GM19452 (cell line): ENCODE measurements at regions not wholly inside any gene's neighbourhood (a gene's known extent, or its start where the extent isn't known, plus 50 kb on each side); places are given as distances from the start of the nearest gene placed in this dataset.
"Not testable (repeated sequence)": the region's sequence is repeated elsewhere in the genome, so short reads cannot be mapped to it uniquely, and the experiment has no call there.

Source experiments
- ATAC-seq: cut with Tn5 transposase; IDR thresholded peaks from one replicate; pipeline ENCODE4 v1.9.1; 2021; ENCODE audit not compliant: unreplicated experiment

DNA sequence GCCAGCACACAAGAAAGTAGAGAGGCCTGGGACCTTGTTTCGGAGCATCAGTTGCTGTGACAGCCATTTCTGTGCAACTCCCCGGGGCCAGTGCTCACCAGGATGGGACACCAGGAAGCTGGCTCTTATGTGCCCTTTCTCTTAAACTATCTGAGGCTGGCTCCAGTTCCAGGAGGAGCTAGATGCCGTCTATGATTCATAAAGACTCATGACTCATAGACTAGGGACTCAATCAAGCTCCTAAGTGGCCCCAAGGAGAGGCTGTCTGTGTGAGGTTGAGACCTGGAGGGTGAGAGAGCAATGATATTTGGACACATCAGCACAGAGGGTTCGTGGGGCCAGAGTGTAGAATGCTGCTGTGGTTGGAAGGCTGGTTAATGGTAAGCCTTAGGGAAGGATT lies 580.1 kb downstream of the CCSER2 start:
- ATAC-seq, result no peak

DNA sequence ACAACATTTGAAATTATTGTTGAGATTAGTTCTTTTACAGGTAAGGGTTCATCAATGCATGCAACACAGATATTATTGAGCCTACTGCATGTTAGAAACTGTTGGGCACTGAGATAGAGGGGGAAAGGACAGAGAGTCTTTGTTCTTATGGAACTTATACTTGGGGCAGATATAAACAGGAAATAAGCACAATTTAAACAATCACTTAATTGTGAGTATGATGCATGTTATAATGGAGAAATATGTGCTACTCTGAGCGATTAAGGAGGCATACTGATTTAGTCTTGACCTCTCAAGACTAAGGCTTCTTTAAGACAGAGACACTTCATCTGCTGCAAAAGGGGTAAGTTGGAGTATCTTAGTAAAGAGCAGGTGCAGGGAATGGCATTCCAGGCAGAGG lies 593.3 kb downstream of the CCSER2 start:
- ATAC-seq, result no peak

DNA sequence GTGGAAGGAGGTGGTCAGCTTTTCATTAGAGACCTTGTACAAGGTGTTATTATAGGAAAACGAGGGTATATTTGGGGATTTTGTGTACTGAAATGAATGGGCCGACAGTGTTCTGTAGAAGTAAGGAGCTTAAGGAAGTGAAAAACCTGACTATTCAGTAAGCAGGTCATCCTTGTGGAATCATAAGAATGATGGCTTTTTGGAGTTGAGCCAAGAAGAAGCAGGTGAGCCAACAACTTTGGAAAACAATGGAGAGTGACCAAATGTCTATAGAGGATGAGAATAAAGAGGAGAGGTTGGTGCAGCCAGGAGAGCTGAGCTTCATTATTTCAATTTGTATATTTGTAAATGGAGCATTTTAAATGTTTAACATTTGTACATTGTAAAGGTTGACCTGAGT lies 595.7 kb downstream of the CCSER2 start:
- no peak for ATAC-seq

DNA sequence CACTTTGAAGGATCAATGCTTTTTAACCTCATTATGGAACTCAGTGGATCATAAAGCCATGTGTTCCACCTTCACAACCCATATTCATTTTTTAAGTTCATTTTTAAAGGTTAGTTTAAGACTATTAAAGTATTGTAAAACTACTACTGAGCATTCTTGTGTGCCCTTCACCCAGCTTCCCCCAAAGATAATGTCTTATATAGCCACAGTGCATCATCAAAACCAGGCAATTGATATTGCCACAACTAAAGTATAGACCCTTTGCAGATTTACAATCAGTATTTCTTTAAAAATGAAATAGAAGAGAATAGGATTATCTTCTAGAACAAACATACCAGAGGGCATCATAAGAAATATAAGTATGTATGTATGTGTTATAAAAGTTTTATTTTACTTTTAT lies 597.1 kb downstream of the CCSER2 start:
- no peak for ATAC-seq

DNA sequence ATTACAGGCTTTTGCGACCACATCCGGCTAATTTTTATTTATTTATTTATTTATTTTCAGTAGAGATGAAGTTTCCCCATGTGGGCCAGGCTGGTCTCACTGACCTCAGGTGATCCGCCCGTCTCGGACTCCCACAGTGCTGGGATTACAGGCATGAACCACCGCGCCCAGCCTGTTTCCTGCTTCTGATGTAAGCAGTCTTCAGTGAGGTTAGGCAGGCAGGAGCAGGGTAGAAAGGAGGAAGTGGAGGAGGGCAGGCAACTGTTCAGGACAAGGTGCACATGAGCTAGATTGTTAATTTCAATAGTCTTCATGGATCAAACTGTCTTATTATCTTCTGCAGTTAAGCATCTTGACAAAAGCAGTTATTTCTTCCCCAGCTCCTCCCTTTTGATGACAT lies 605.0 kb downstream of the CCSER2 start:
- ATAC-seq, result no peak

DNA sequence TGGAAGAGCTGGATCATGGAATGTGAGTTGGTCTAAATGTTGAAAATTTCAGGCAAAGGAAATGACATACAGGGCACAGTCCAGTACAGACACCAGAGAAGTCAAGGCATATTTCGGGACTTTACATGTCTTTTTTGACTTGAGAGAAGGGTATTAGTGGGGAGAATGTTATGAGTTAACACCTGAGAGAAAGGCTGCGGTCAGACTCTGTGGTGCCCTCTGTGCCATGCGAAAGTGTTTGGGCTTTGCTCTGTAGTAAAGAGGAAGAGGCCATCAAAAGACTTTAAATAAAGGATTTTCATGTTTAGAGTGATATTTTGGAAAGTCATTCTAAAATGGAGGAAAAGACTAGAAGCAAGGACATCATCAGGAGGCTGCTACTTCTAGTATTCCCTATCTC lies 607.4 kb downstream of the CCSER2 start:
- ATAC-seq, result no peak

DNA sequence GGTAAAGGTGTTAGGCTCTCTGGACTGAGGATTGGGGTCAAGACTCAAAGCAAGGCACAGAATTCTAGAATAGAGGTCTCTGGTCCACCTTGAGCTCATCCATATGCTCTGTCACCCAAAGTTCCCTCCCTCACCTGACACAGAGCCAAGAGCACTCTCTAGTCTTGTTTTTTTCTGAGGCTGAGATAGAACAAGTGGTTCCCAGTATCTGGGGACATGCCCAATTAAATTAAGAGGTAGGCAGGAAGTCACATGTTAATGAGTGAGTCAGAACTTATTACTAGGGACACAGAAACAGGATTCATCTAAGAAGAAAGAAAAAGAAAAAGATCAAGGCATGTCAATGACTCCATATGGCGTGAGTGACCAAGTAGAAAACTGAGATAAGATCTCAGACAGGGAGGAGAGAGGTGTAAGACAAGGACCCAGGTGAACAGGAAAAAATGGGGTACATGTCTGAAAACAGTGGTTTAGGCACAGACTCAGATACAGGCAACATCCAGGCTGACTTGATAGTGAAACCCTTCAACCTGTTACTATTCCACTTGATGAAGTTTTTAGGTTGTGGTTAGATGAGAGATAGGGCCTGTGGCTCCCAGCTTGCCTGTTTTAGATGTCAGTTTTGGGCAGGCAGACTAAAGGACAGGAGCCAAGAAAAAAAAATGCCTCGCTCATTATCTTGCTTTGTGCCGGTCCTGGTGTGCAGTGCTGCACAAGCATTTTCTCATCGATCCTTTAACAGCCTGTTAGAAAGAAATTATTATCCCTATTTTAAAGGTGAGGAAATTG lies 609.9 kb downstream of the CCSER2 start:
- no peak for ATAC-seq

DNA sequence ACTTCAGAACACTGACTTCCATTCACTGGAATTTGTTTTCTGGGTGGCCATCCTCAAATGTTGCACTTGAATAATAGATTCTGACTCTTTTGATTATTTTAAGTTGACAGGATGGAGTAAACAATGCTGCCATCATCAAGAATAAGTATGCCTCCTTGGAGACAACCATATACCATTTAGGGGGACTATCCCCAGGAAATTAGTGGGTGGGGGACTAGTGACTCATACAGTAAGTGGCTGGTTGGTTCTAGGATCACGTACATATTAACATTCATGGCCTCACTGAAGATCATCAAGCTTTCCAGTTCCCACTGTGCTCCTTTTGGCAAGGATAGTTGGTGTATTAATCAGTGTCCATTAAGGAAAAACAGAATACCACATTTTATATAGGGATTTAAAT lies 615.2 kb downstream of the CCSER2 start:
- no peak for ATAC-seq

DNA sequence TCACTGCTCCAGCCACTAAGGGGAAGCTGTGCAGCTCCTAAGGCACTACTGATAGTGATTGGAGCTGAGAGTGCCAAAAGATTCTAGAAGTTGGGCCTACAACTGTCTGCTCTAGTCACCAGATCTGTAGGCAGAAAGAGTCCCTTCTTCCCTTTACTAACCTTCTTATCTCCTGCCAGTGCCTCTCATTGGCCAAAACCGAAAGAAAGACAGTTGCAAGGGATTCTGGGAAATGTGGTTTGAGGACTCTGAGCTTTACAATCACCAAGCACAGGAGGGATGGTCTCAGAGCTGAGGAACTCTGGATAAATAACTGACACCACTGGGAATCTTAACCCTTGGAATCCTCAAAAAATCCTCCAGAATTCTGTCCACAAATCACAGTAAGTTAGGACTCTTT lies 615.8 kb downstream of the CCSER2 start:
- ATAC-seq, result no peak

DNA sequence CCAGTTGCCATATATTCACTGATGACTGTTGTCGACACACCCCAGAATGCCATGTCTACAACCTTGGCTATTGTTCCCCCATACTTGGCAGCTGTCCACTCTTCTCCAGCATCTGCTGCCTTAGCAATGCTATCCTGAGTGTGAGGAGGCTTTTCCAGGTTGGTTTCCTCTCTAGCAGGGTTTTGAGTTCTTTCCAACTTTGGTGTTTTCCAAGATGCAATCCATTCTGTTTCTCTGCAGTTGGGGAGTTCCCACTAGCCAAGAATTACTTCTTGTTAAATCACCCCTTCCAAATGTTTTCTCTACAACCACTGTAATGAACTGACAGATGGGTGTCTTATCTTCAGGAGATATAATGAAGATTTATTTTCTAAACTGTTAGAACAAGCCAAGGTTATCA lies 617.4 kb downstream of the CCSER2 start:
- ATAC-seq, result no peak

DNA sequence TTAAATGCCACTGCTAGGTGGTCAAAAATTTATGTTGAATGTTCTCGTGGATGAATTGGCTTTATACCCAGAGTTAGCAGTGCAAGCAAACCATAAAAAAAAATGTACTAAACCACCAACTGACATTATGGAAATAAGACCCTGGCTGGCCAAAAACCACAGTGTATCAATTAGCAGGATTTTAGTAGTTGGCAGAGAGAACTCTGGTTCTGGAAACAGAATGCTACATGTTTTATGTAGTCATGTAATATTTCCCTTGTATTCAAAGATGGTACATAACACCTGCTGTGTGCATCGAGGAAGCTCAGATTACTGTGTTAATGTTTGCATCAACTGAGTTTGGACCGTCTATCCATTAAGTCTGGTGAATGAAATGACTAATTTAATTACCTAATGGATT lies 618.5 kb downstream of the CCSER2 start:
- ATAC-seq, result no peak

DNA sequence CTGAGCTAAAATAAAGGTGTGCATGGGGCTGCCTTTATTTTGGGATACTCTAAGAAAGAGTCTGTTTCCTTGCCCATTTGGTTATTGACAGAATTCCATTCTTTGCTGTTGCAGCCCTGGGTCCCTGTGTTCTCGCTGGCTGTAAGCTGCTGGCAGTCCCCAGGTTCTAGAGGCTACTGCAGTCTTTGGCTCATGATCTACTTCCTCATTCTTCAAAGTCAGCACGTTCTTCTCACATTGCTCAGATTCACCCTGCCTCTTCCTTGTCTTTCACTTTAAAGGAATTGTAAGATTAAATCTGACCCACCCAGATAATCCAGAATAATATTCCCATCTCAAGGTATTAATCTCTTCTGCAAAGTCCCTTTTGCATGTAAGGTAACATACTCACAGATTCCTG lies 620.3 kb downstream of the CCSER2 start:
- ATAC-seq, result no peak

DNA sequence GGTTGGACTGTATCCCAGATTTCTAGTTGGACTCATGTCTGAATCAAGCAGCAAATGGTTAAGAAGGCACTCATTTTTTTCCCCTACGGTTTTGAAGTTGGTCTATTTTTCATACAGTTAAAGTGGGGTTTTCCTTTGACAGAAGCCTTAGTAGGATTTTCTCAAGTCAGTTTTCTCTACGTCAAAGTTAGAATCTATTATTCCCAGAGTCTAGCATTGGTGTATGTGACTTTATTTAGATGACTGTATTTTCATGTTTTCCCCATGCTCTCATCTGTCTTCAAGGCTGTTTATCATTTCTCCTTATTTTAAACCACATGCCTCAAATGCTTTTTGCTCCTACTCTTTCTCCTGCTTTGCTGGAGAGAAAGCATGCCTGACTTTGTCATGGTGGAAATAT lies 623.2 kb downstream of the CCSER2 start:
- no peak for ATAC-seq

DNA sequence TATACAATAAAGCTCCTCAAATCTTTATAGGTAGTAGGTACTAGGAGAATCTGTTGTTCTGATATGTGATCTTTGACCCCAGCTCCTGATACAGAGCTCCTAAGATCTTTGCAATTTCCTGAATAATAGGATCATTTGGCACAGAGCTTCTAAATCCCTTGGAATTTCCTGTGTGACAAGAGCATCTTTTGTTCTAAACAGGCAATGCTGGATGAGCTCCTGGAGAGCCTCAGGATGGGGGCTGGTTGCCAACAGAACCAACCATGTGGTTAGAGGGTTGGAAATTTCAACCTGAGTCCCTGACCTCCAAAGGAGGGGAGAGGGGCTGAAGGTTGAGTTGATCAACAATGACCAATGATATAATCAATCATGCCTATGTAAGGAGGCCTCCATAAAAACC lies 629.0 kb downstream of the CCSER2 start:
- ATAC-seq, result no peak

DNA sequence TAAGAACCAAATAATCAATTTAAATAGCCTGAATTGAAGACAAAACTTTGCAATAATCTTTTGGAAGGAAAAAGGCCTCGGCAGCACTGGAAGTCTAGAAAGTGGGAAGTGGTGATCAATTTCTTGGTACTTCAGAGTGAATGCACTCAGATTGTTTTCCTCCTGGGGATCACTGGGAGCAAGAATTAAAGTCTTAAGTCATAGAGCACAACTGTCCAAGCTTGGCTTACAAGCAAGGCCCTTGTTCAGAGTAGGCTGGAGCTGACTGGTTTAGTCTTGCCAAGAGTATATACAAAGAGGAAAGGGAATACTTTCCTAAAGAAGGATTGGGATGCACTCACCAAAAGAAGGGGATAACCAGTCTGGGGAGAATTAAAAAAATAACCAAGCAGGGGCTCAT lies 637.1 kb downstream of the CCSER2 start:
- ATAC-seq, result no peak

DNA sequence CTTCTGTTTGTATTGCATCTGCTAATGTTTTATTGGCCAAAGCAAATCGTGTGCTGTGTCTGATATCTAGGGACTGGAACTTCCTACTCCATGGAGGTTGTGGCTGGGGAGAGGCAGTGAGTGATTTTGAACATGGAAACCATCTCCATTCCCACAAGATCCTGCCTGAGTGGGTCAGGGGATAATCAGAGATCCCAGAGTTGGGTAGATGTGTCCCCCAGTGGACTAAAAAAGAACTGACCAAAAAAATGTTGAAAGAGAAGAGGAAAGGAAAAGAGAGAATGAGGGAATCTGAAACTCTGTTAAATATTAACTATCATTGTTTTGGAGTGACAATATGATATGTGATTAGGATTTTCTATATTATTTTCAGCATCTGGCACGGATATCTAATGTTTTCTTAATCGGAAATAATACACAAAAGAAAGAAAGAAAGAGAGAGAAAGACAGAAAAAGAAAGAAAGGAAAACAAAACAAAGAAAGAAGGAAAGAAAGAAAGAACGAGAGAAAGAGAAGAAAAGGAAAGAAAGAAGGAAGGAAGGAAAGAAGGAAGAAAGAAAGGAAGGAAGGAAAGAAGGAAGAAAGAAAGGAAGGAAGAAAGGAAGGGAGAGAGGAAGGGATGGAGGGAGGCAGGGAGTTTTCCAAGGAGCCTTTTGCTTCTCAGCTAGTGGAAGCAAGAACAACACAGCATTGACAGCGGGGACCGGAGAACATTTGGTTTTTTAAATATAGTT lies 638.5 kb downstream of the CCSER2 start:
- no peak for ATAC-seq

DNA sequence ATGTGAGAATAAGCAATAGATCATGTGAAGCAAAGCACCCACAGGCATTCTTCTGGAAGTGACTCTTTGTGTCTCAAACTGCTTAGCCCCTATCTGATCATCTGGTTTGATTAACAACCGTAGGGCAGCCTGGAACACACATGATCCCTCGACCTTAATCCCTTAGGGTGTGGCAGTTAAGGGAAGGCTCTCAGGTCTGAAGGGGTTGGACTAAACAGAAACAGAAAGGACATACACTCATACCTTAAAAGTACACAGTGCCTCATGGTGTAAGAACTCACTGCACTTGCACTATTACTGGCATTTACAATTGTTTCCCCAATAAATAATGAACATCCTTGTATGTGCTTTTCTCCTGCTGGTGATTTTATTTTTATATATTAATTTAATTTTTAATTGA lies 640.9 kb downstream of the CCSER2 start:
- not testable (repeated sequence) for ATAC-seq

DNA sequence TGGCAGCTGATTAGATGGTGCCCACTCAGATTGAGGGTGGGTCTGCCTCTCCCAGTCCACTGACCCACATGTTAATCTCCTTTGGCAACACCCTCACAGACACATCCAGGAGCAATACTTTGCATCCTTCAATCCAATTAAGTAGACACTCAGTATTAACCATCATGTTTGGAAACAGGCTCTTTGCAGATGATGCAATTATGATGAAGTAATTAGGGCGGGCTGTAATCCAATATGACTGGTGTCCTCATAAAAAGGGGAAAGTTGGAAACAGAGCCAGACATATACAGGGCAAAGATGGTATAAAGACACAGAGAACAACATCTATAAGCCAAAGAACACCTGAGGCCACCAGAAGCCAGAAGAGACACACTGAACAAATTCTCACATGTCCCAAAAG lies 658.6 kb downstream of the CCSER2 start:
- no peak for ATAC-seq

DNA sequence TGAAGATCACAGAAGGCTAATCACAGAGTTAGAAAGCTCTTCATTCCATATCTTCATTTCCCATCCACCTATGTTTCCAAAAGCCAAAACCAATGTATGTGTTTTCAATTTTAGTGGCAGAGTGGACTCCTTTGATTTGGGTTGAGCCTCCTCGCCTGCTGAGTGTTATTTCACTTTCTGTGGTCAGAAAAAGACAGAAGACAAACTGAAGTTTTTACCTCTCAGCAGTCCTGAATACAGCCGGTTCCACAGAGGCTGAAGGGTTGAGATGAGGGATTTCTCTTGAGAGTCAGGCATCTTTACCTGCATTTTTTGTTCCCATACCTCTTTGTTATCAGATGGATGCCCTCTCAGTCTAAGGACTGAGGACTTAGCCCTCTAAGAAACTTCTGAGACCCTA lies 659.6 kb downstream of the CCSER2 start:
- ATAC-seq, result no peak

DNA sequence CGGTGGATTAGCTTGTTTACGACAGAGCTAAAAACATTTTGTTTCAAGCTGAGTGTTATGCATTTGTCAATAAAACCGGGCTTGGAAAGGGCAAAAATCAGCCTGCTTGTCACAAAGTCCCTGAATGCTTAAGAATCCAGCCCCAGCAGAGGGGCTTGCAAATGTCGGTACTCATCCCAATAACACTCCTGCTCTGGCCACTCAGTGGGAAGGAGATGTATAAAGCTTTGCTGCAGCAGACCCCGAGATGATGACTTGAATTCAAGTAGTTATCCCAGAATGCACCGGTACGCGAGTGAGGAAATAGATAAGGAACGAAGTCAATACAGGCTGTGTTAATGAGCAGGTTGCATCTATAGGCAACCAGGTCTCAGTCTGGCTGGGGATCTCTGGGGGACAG lies 662.3 kb downstream of the CCSER2 start:
- no peak for ATAC-seq

DNA sequence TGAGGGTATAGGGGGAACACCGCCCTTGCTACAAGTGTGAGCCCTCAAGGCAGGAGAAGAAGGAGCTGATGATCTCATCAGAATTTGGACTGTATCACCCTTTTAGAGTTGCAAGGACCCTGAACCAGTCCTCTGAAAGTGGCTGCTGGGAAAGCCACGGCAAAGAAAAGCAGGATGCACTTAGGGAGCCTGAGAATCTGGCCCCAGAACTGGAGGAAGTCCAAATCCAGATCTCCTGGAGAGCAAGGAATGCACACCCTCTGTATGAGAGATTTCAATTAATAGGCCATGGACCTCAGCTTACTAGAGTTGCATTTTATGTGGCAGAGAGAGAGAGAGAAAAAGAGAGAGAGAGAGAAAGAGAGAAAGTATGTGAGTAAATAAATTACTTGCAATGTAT lies 662.9 kb downstream of the CCSER2 start:
- no peak for ATAC-seq

DNA sequence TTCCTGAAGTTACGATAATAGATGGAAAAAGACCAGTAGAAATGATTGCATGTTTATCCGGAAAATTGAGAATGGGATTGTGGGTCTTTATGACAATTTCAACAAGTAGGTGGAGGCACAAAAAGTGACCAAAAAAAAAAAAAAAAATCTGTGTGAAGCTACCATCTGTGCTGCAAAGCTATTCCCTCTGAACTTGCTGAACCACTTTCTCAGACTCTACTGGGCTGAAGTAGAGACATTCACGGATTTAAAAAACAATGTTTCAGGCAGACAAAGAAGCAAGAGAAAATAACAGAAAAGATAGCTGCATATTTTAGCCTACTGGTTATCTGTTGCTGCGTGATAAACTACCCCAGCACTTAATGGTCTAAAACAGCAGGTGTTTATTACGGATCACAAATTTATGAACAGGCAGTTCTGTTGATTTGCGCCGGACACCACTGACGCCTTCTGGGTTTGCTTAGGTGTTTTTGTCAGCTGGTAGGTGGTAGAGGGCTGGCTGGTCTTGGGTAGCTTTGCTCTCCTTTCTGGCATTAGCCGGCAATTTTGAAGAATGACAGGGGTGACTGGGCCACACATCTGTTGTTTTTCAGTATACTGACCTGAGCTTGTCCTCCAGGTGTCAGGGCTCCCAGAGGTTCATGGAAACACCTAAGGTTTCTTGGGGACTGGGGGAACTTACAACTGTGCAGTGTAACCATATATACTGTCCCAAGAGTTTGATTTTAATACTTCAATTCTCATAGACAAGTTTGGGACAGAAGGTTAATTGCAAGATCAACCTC lies 665.1 kb downstream of the CCSER2 start:
- ATAC-seq, result no peak
